ENCODE measurements at regions not wholly inside any gene's neighbourhood (a gene's known extent, or its start where the extent isn't known, plus 50 kb on each side); places are given as distances from the start of the nearest gene placed in this dataset.
"Not testable (repeated sequence)": the region's sequence is repeated elsewhere in the genome, so short reads cannot be mapped to it uniquely, and the experiment has no call there.

GRCh38 chr10:85379338-85379737, 987.3 kb downstream of the GRID1 start:
- intact Hi-C loops (cut with DNase I): no loop called here
- TF ChIP-seq CTCF (IDR thresholded peaks at IDR 0.05): no peak
- TF ChIP-seq POLR2A (IDR thresholded peaks at IDR 0.05): no peak
- Histone ChIP-seq H3K9me3 (no peaks in the 10 kb centered on the region), H3K4me1 (no peaks in the 10 kb centered on the region), H3K27ac (no peak overlapping the region), H3K4me3 (no peak overlapping the region), H3K36me3 (no peaks in the 10 kb centered on the region), H3K27me3 (no peaks in the 10 kb centered on the region)
- WGBS, 2 donors: 80 to 90% methylated on average over 3 of the region's 3 CpGs
- DNase-seq: no peak

GRCh38 chr10:85400981-85401695, 965.5 kb downstream of the GRID1 start:
- Histone ChIP-seq H3K4me1 (no peaks in the 10 kb centered on the region), H3K27ac (no peak overlapping the region), H3K27me3 (no peaks in the 10 kb centered on the region), H3K9me3 (no peaks in the 10 kb centered on the region), H3K36me3 (no peaks in the 10 kb centered on the region), H3K4me3 (no peak overlapping the region)
- TF ChIP-seq POLR2A (IDR thresholded peaks at IDR 0.05) (no peak), CTCF (IDR thresholded peaks at IDR 0.05) (no peak)
- intact Hi-C loops (cut with DNase I): no loop called here
- no peak for DNase-seq
- 16 to 19% methylated on average over 1 of the region's 1 CpG for WGBS, 2 donors

- Histone ChIP-seq H3K4me1 (no peaks in the 10 kb centered on the region), H3K27me3 (no peaks in the 10 kb centered on the region), H3K9me3 (no peaks in the 10 kb centered on the region), H3K27ac (no peak overlapping the region), H3K36me3 (no peaks in the 10 kb centered on the region), H3K4me3 (no peak overlapping the region)
- intact Hi-C loops (cut with DNase I): no loop called here
- 75 to 78% methylated on average over 1 of the region's 1 CpG for WGBS, 2 donors
- TF ChIP-seq POLR2A (IDR thresholded peaks at IDR 0.05): no peak
- TF ChIP-seq CTCF (IDR thresholded peaks at IDR 0.05): no peak
- DNase-seq: no peak
Measured at GRCh38 chr10:85402541-85402940, 964.1 kb downstream of the GRID1 start.

- no peak overlapping the region for H3K4me3 ChIP-seq
- no peaks in the 10 kb centered on the region for H3K27me3 ChIP-seq
- no peaks in the 10 kb centered on the region for H3K4me1 ChIP-seq
- WGBS, 2 donors: 42 to 46% methylated on average over 3 of the region's 3 CpGs
- no peak for DNase-seq
- H3K9me3 ChIP-seq: no peaks in the 10 kb centered on the region
- intact Hi-C loops (cut with DNase I): no loop called here
- H3K27ac ChIP-seq: no peak overlapping the region
- TF ChIP-seq POLR2A (IDR thresholded peaks at IDR 0.05) (no peak), CTCF (IDR thresholded peaks at IDR 0.05) (no peak)
- no peaks in the 10 kb centered on the region for H3K36me3 ChIP-seq
Measured at GRCh38 chr10:85407088-85407487, 959.5 kb downstream of the GRID1 start.

- DNase-seq: no peak
- TF ChIP-seq CTCF (IDR thresholded peaks at IDR 0.05) (no peak), POLR2A (IDR thresholded peaks at IDR 0.05) (no peak)
- H3K27me3 ChIP-seq: no peaks in the 10 kb centered on the region
- WGBS, 2 donors: 73 to 94% methylated on average over 1 to 3 of the region's 3 CpGs
- intact Hi-C loops (cut with DNase I): no loop called here
- no peak overlapping the region for H3K4me3 ChIP-seq
- no peaks in the 10 kb centered on the region for H3K4me1 ChIP-seq
- no peak overlapping the region for H3K27ac ChIP-seq
- H3K36me3 ChIP-seq: no peaks in the 10 kb centered on the region
- no peaks in the 10 kb centered on the region for H3K9me3 ChIP-seq
Measured at GRCh38 chr10:85408388-85408787, 958.2 kb downstream of the GRID1 start.

GRCh38 chr10:85410586-85410985, 956.0 kb downstream of the GRID1 start:
- intact Hi-C loops (cut with DNase I); DNase-seq; H3K9me3 ChIP-seq; H3K4me3 ChIP-seq; H3K4me1 ChIP-seq; H3K36me3 ChIP-seq; H3K27ac ChIP-seq; H3K27me3 ChIP-seq: not testable (repeated sequence)
- WGBS, 2 donors: 53 to 68% methylated on average over 3 of the region's 3 CpGs
